Natural killer cell treated with Interleukin-12 subunit alpha and Interleukin-12 subunit beta and Interleukin-15 and Interleukin-18, amount 100 ng/mL, for 72 hours (primary cell): ENCODE measurements at regions not wholly inside any gene's neighbourhood (a gene's known extent, or its start where the extent isn't known, plus 50 kb on each side); places are given as distances from the start of the nearest gene placed in this dataset.
"Not testable (repeated sequence)": the region's sequence is repeated elsewhere in the genome, so short reads cannot be mapped to it uniquely, and the experiment has no call there.

ENCODE experiments used
- ATAC-seq, 2 donors: fragments of 150-1000 bp; cut with Tn5 transposase in 1 of 2; sonication (Bioruptor Pico), chemical (Tn5 transposase) in 1 of 2; 2 replicates each; pipeline ENCODE4 v1.10.0; 2021
- DNase-seq: peaks from one replicate; pipeline ENCODE4 v3.0.0; 2022; ENCODE audit warnings: low spot score
- H3K27ac Mint-ChIP-seq, 2 donors: 1 replicate in 1 of 2; 2 replicates in 1 of 2; pipeline ENCODE4 v1.8.0; 2022; ENCODE audit warnings: mixed read lengths in 2 of 2, mild to moderate bottlenecking in 1 of 2, moderate library complexity in 1 of 2
- H3K27me3 Mint-ChIP-seq, 2 donors: 1 replicate in 1 of 2; 2 replicates in 1 of 2; pipeline ENCODE4 v1.8.0; 2022; ENCODE audit warnings: mixed read lengths in 2 of 2
- H3K36me3 Mint-ChIP-seq: one replicate; pipeline ENCODE4 v1.8.0; 2022; ENCODE audit warnings: mixed read lengths
- H3K4me1 Mint-ChIP-seq, 2 donors: 1 replicate in 1 of 2; 2 replicates in 1 of 2; pipeline ENCODE4 v1.8.0; 2022; ENCODE audit warnings: low read depth in 2 of 2, mixed read lengths in 2 of 2, mild to moderate bottlenecking in 1 of 2
- H3K4me3 Mint-ChIP-seq: one replicate; pipeline ENCODE4 v1.8.0; 2022; ENCODE audit warnings: mixed read lengths
- H3K9me3 Mint-ChIP-seq: 2 replicates; pipeline ENCODE4 v1.8.0; 2022; ENCODE audit warnings: mixed read lengths

GRCh38 chr4:60396341-60397049 is 803.6 kb upstream of the ADGRL3 start:
- H3K27me3 Mint-ChIP-seq: no peaks in the 10 kb centered on the region
- H3K4me3 Mint-ChIP-seq: no peak overlapping the region
- DNase-seq (no peak), ATAC-seq (no peak)
- H3K4me1 Mint-ChIP-seq: no peaks in the 10 kb centered on the region
- no peak overlapping the region for H3K27ac Mint-ChIP-seq
- H3K36me3 Mint-ChIP-seq: peaks cover 13% of the 10 kb centered on the region
- peaks cover 20% of the 10 kb centered on the region for H3K9me3 Mint-ChIP-seq

- H3K9me3 Mint-ChIP-seq: peaks cover 9% of the 10 kb centered on the region
- no peak for ATAC-seq
- H3K27ac Mint-ChIP-seq: no peak overlapping the region
- no peak overlapping the region for H3K4me3 Mint-ChIP-seq
- H3K4me1 Mint-ChIP-seq: no peaks in the 10 kb centered on the region
- H3K27me3 Mint-ChIP-seq: no peaks in the 10 kb centered on the region
- H3K36me3 Mint-ChIP-seq: no peaks in the 10 kb centered on the region
- no peak for DNase-seq
These were observed 799.5 kb upstream of the ADGRL3 start for GRCh38 chr4:60400593-60400992.

- no peak for DNase-seq
- Mint-ChIP-seq H3K36me3 (peaks cover 5% of the 10 kb centered on the region), H3K27ac (no peak overlapping the region), H3K27me3 (no peaks in the 10 kb centered on the region), H3K4me3 (no peak overlapping the region), H3K9me3 (peaks cover 8% of the 10 kb centered on the region), H3K4me1 (no peaks in the 10 kb centered on the region)
- no peak for ATAC-seq
These were observed 796.1 kb upstream of the ADGRL3 start for GRCh38 chr4:60404027-60404426.

- Mint-ChIP-seq H3K4me1 (no peaks in the 10 kb centered on the region), H3K36me3 (peaks cover 10% of the 10 kb centered on the region), H3K4me3 (no peak overlapping the region), H3K27me3 (no peaks in the 10 kb centered on the region), H3K9me3 (peaks cover 16% of the 10 kb centered on the region), H3K27ac (no peak overlapping the region)
- DNase-seq (no peak), ATAC-seq (no peak)
These were observed 777.7 kb upstream of the ADGRL3 start for GRCh38 chr4:60422439-60422838.

GRCh38 chr4:60423573-60424184 is 776.4 kb upstream of the ADGRL3 start:
- H3K36me3 Mint-ChIP-seq, H3K27ac Mint-ChIP-seq, ATAC-seq, DNase-seq, H3K27me3 Mint-ChIP-seq, H3K4me1 Mint-ChIP-seq, H3K4me3 Mint-ChIP-seq: not testable (repeated sequence)
- H3K9me3 Mint-ChIP-seq: peaks cover 11% of the 10 kb centered on the region

- Mint-ChIP-seq H3K9me3 (peaks cover 13% of the 10 kb centered on the region), H3K4me1 (no peaks in the 10 kb centered on the region), H3K4me3 (no peak overlapping the region), H3K36me3 (peaks cover 15% of the 10 kb centered on the region), H3K27ac (no peak overlapping the region), H3K27me3 (no peaks in the 10 kb centered on the region)
- DNase-seq (no peak), ATAC-seq (no peak)
These were observed 767.2 kb upstream of the ADGRL3 start for GRCh38 chr4:60432911-60433310.

- no peaks in the 10 kb centered on the region for H3K4me1 Mint-ChIP-seq
- no peak overlapping the region for H3K27ac Mint-ChIP-seq
- no peak for DNase-seq
- H3K27me3 Mint-ChIP-seq: no peaks in the 10 kb centered on the region
- peaks cover 6% of the 10 kb centered on the region for H3K36me3 Mint-ChIP-seq
- no peak for ATAC-seq
- no peak overlapping the region for H3K4me3 Mint-ChIP-seq
- H3K9me3 Mint-ChIP-seq: peaks cover 36% of the 10 kb centered on the region
These were observed 757.1 kb upstream of the ADGRL3 start for GRCh38 chr4:60443068-60443467.

GRCh38 chr4:60443796-60444195 is 756.3 kb upstream of the ADGRL3 start:
- ATAC-seq (no peak), DNase-seq (no peak)
- H3K4me1 Mint-ChIP-seq: no peaks in the 10 kb centered on the region
- no peaks in the 10 kb centered on the region for H3K27me3 Mint-ChIP-seq
- H3K9me3 Mint-ChIP-seq: peaks cover 36% of the 10 kb centered on the region
- H3K27ac Mint-ChIP-seq: no peak overlapping the region
- no peak overlapping the region for H3K4me3 Mint-ChIP-seq
- H3K36me3 Mint-ChIP-seq: peaks cover 6% of the 10 kb centered on the region

GRCh38 chr4:60450054-60450453 is 750.1 kb upstream of the ADGRL3 start:
- Mint-ChIP-seq H3K27me3 (no peaks in the 10 kb centered on the region), H3K9me3 (peaks cover 15% of the 10 kb centered on the region), H3K36me3 (no peaks in the 10 kb centered on the region), H3K27ac (no peak overlapping the region), H3K4me1 (no peaks in the 10 kb centered on the region), H3K4me3 (no peak overlapping the region)
- DNase-seq: no peak
- ATAC-seq: no peak

GRCh38 chr4:60452266-60452665 is 747.9 kb upstream of the ADGRL3 start:
- Mint-ChIP-seq H3K9me3 (peaks cover 8% of the 10 kb centered on the region), H3K4me3 (no peak overlapping the region), H3K27ac (no peak overlapping the region), H3K4me1 (no peaks in the 10 kb centered on the region), H3K36me3 (no peaks in the 10 kb centered on the region), H3K27me3 (no peaks in the 10 kb centered on the region)
- ATAC-seq (no peak), DNase-seq (no peak)

- Mint-ChIP-seq H3K27me3 (no peaks in the 10 kb centered on the region), H3K9me3 (peaks cover 11% of the 10 kb centered on the region), H3K27ac (no peak overlapping the region), H3K36me3 (peaks cover 6% of the 10 kb centered on the region), H3K4me3 (no peak overlapping the region), H3K4me1 (no peaks in the 10 kb centered on the region)
- no peak for DNase-seq
- ATAC-seq: no peak
These were observed 744.7 kb upstream of the ADGRL3 start for GRCh38 chr4:60455380-60455779.

GRCh38 chr4:60461551-60461950 is 738.6 kb upstream of the ADGRL3 start:
- no peak overlapping the region for H3K27ac Mint-ChIP-seq
- DNase-seq (no peak), ATAC-seq (no peak)
- H3K27me3 Mint-ChIP-seq: no peaks in the 10 kb centered on the region
- H3K9me3 Mint-ChIP-seq: peaks cover 16% of the 10 kb centered on the region
- H3K4me3 Mint-ChIP-seq: no peak overlapping the region
- H3K36me3 Mint-ChIP-seq: peaks cover 17% of the 10 kb centered on the region
- no peaks in the 10 kb centered on the region for H3K4me1 Mint-ChIP-seq

- peaks cover 17% of the 10 kb centered on the region for H3K36me3 Mint-ChIP-seq
- no peaks in the 10 kb centered on the region for H3K4me1 Mint-ChIP-seq
- peaks cover 16% of the 10 kb centered on the region for H3K9me3 Mint-ChIP-seq
- ATAC-seq (no peak), DNase-seq (no peak)
- no peak overlapping the region for H3K4me3 Mint-ChIP-seq
- H3K27ac Mint-ChIP-seq: no peak overlapping the region
- no peaks in the 10 kb centered on the region for H3K27me3 Mint-ChIP-seq
These were observed 736.1 kb upstream of the ADGRL3 start for GRCh38 chr4:60463857-60464502.

GRCh38 chr4:60482921-60483351 is 717.2 kb upstream of the ADGRL3 start:
- H3K9me3 Mint-ChIP-seq: peaks cover 17% of the 10 kb centered on the region
- H3K4me3 Mint-ChIP-seq: no peak overlapping the region
- H3K27ac Mint-ChIP-seq: no peak overlapping the region
- no peaks in the 10 kb centered on the region for H3K4me1 Mint-ChIP-seq
- peaks cover 5% of the 10 kb centered on the region for H3K36me3 Mint-ChIP-seq
- ATAC-seq: no peak
- no peaks in the 10 kb centered on the region for H3K27me3 Mint-ChIP-seq
- no peak for DNase-seq
